ENCODE measurements at regions not wholly inside any gene's neighbourhood (a gene's known extent, or its start where the extent isn't known, plus 50 kb on each side); places are given as distances from the start of the nearest gene placed in this dataset.

GRCh38 chr7:136070736-136071505 is 93.8 kb upstream of the MTPN start:
- no peak overlapping the region for H3K4me3 ChIP-seq (replicated peaks; ENCODE audit: low read depth, low read length)
- no peak for DNase-seq (ENCODE audit: extremely low read depth, low read depth)
- no peak for TF ChIP-seq CTCF (IDR thresholded peaks at IDR 0.05; ENCODE audit: low read depth, low read length, missing control alignments)

GRCh38 chr7:136069840-136070529 is 92.8 kb upstream of the MTPN start:
- H3K4me3 ChIP-seq (replicated peaks; ENCODE audit: low read depth, low read length): no peak overlapping the region
- TF ChIP-seq CTCF (IDR thresholded peaks at IDR 0.05; ENCODE audit: low read depth, low read length, missing control alignments): no peak
- DNase-seq (ENCODE audit: extremely low read depth, low read depth): no peak

- no peak for DNase-seq (ENCODE audit: extremely low read depth, low read depth)
- no peak for TF ChIP-seq CTCF (IDR thresholded peaks at IDR 0.05; ENCODE audit: low read depth, low read length, missing control alignments)
These were observed 90.1 kb upstream of the MTPN start for GRCh38 chr7:136067277-136067676.

GRCh38 chr7:136066304-136067143 is 89.4 kb upstream of the MTPN start:
- H3K4me3 ChIP-seq (replicated peaks; ENCODE audit: low read depth, low read length): no peak overlapping the region
- no peak for TF ChIP-seq CTCF (IDR thresholded peaks at IDR 0.05; ENCODE audit: low read depth, low read length, missing control alignments)
- no peak for DNase-seq (ENCODE audit: extremely low read depth, low read depth)

More at GRCh38 chr7:136067277-136067676, 90.1 kb upstream of the MTPN start:
- no peak overlapping the region for H3K4me3 ChIP-seq (replicated peaks; ENCODE audit: low read depth, low read length)

GRCh38 chr7:136064627-136065237 is 87.6 kb upstream of the MTPN start:
- no peak overlapping the region for H3K4me3 ChIP-seq (replicated peaks; ENCODE audit: low read depth, low read length)
- DNase-seq (ENCODE audit: extremely low read depth, low read depth): no peak
- no peak for TF ChIP-seq CTCF (IDR thresholded peaks at IDR 0.05; ENCODE audit: low read depth, low read length, missing control alignments)

- H3K4me3 ChIP-seq (replicated peaks; ENCODE audit: low read depth, low read length): no peak overlapping the region
- TF ChIP-seq CTCF (IDR thresholded peaks at IDR 0.05; ENCODE audit: low read depth, low read length, missing control alignments): no peak
- DNase-seq (ENCODE audit: extremely low read depth, low read depth): no peak
These were observed 86.9 kb upstream of the MTPN start for GRCh38 chr7:136064081-136064480.

Data from HFF-Myc (cell line).